Astrocyte of the hippocampus (primary cell): ENCODE measurements at regions not wholly inside any gene's neighbourhood (a gene's known extent, or its start where the extent isn't known, plus 50 kb on each side); places are given as distances from the start of the nearest gene placed in this dataset.

Source experiments
- DNase-seq: peaks from one replicate; pipeline ENCODE4 v3.0.0; 2011; ENCODE audit warnings: low read depth, low spot score

DNA sequence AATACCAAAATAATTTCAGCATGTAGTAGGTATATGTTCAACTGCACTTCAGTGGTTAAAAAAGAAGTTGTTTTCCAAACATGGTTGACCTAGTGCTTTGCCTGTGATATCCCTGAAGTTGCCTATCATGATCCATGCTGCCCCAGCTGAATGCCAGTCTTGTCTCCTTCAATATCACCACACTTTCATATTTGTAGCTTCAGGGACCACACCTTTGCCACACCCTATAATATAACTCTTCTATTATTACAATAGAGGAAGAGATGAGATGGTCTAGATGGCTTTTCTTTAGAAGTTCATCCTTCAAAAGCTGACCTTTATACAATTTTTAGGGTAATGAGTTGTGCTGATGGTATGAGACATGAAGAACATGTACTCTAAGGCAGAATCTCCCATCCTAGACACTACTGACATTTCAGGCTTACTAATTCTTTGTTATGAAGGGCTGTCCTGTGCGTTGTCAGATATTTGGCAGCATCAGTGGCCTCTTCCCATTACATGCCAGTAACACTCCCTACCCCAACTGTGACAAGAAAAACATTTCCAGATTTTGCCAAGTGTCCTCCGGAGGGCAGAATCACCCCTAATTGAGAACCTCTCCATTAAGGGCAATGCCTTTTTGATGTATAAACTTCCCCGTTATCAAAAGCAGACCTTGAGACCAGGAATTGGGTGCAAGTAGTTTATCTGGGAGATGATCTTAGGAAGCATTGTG, 76.2 kb upstream of the PLCL2 start:
- no peak for DNase-seq

- DNase-seq = no peak
Measured at GRCh38 chr3:16809482-16809881, 75.3 kb upstream of the PLCL2 start.

GRCh38 chr3:16809993-16810392, 74.8 kb upstream of the PLCL2 start:
- DNase-seq = no peak

DNA sequence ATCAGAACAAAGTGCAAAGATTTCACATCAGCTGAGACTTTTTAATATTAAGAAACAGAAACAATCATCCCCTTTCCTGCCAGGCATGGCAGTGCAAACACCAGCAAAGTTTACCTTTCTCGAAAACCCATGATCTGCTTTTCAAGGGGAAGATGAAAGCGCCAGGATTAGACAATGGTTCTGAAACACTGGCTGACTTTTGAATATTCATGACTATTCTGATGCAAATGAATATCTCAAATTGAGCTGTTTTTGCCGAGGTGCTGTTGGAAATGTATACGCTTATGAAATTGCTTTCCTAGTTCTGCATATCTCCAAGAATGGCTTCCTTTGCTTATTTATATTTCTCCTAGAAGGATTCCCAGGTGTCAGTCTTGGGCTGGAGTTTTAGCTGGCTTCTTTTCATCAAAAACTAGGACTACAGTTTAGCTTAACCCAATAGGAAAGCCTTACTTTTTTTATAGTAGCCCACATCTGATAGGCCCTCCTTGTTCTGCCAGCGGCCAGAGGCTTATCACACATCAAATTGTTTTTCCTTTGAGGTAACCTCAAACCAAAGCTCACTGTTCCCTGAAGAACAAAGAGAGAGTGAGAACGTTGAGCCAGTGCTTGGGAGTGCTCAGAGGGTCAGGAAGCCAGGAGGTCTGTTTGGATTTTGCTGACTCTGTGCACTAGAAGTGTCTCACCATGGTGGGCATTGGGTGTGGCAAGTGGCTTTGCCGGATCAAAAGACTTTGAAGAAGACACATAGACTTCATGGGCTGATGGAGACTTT, 74.0 kb upstream of the PLCL2 start:
- peak; percentile 63 for DNase-seq

- DNase-seq = no peak
Measured at GRCh38 chr3:16811950-16812349, 72.8 kb upstream of the PLCL2 start.

GRCh38 chr3:16813336-16813735, 71.4 kb upstream of the PLCL2 start:
- DNase-seq = no peak

GRCh38 chr3:16816048-16816780, 68.5 kb upstream of the PLCL2 start:
- DNase-seq = no peak

DNA sequence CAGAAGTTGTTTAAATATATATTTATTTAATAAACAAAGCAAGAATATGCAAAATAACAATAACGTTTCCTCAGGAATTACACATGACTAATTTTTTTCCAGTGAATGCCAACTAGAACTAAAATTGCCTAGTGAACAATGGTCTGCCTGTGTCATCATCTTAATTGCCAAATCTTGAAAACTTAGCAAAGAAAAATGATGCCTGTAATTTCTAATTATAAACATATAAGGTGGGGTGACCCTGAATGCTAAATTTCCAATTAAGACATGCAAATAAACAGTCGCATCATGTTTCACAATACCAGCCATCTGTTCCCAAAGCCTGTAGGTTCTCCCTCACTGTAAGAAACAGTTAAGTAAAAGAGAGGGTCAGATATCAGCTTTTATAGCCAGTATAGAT, 67.6 kb upstream of the PLCL2 start:
- no peak for DNase-seq

DNA sequence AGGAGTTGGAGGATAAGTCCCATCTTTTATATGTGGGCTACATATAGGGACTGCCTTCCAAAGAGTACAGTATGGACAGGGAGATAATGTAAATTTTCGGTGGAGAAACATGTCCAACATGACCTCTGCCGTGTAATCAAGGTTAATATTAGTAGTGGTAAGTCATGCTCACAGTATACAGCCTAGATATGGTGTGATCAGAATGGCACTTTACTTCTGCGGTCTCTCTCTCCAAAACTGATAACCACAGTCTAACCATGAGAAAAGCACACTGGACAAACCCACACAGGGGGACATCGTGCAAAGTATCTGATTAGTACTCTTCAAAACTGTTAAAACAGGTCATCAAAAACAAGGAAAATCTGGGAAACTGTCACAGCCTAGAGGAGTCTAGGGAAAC, 66.6 kb upstream of the PLCL2 start:
- DNase-seq = no peak

DNA sequence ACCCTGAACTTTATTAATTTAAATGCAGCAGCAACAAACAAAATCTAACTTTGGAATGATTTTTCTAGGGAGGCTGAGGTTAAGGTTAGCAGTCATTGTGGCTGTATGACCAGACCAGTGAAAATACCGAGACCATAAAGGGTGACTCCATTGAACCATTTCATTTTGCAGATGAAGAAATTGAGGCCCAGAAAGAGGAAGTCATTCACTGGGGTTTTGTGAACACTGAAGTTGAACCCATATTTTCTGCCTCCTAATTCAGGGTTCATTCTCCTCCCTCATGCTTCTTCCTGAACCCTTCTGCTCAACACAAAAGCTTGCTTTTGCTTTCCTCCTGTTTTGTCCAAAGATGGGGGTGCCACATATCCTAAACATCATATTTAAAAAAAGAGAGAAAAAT, 65.8 kb upstream of the PLCL2 start:
- no peak for DNase-seq

GRCh38 chr3:16820485-16820884, 64.3 kb upstream of the PLCL2 start:
- DNase-seq = no peak

DNA sequence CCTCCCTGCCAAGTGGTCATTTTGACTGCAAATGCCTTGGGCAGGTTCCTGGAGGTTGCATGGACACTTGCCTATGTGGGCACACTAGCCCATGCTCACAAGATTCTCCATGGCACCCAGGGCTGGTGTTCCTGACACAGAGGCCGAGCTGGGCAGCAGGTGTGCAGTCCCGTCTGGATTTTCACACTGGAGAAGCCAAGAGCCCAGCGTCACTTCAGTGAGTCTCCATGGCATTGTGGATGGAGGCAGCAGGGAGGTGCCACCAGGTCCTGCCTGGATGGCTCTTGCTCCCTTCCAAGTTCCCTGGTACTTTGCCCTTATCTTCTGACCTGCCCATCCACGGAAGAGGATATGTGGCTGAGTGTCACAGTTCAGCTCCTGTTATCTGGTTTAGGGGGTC, 63.7 kb upstream of the PLCL2 start:
- DNase-seq = no peak

GRCh38 chr3:16824081-16824696, 60.6 kb upstream of the PLCL2 start:
- DNase-seq = no peak

DNA sequence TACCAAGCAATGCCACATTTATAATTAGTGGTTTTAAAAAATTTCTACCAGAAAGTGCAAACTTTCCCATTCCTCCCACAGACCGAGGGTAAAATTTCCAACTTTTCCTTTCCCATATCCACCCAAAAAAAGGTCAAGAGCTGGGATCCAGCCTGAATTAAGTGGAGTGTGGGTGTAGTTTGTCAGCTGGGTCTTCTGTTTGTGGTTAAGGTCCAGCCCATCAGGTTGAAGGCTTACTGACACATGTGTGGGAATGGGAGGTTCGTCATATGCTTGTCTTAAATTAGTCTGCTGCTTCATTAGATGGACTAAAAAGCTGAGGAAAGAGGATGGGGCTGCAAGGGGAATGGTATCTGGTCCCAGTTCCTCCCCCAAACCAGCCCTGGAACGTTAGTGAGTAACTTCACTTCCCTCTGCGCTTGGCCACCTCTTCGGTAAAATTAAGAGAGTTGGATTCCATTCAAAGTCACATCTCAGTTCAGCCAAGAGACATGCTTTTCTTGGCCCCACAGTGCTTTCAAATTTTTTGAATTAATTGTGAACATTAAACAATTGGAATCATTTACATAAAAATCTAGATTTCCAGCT, 59.0 kb upstream of the PLCL2 start:
- peak; percentile 13 for DNase-seq

DNA sequence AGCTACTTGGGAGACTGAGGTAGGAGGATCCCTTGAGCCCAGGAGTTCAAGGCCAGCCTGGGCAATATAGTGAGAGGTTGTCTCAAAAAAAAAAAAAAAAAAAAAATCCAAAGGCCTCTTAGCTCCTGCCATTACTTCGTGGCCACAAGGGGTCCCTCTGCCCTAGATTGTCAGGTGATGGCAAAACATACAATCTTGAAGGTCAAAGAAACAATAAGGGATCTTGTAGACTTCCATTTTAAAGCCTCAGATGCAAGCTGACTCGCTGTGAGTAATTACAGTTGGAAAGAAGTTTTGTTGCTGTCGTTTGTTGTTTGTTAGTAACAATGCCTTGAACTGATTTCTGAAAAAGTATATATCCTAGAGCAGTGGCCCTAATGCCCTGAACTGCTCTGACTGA, 55.9 kb upstream of the PLCL2 start:
- DNase-seq = peak; percentile 29

DNA sequence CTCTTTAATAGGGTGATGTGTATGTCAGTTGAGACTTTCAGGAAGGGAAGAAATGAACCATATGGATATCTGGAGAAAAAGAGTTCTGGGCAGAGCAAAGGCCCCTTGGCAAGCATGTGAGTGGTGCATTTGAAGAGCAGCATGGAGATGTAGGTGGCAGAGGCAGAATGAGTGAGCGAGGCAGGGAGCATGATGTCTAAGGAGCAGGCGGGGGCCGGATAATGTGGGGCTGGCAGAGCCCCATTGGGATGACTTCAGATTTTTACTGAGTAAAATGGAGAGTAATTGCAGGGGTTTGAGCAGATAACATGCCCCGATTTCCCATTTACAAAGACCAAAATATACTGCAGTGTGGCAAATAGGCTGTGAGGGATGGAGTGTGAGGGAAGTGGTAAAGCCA, 52.9 kb upstream of the PLCL2 start:
- DNase-seq = no peak

DNA sequence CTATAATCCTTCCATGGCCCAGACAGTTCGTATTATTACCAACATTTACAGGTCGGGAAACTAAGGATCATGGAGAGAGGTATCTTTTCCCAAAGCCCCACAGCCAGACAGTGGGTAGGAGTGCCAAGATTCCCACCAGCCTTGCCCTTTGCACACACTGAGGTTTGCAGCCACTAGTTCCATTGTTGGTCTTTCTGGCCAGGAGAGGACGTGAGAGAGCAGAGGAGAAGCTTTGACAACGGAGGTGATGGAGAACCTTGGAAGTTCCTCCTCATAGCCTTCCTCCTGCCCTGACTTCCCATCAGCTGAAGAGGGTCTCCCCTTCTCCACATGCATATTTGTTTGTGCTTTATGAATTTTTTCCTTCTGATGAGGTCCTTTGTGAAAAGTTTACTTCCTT, 50.5 kb upstream of the PLCL2 start:
- DNase-seq = no peak

DNA sequence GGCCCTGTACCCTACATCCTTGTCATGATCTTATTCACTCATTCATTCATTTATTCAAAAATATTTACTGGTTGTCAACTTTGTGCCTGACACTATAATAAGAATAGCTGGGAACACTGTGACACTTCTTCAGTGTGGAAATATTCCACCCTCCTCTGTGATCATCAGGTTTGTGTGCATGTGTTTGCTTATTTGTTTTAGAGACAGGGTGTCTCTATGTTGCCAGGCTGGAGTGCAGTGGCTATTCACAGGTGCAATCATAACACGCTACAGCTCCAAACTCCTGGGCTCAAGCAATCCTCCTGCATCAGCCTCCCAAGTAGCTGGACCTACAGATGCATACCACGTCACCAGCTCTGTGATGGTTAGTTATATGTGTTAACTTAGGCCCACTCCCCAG, 50.0 kb upstream of the PLCL2 start:
- DNase-seq = no peak
